ENCODE measurements at regions not wholly inside any gene's neighbourhood (a gene's known extent, or its start where the extent isn't known, plus 50 kb on each side); places are given as distances from the start of the nearest gene placed in this dataset.

DNA sequence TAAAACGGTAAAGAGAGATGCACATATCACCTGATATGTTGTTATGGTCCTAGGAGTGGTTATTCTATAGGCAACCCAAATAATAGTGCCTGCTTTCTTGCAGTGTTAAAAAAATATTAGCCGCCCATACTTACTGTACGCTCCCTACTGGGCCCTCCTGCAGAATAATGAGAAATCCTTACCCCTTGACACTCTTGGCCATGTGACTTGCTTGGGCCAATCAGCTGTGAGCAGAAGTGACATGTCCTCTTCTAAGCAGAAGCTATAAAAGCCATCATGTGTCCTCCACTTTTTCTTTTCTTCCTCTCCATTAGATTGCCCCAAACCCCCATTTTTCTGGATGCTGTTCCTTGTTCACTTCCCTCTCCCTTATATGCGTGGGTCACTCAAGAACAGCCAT, 90.5 kb upstream of the SPRED2 start:
- Histone ChIP-seq H3K36me3 (no peaks in the 10 kb centered on the region), H3K9me3 (no peaks in the 10 kb centered on the region), H3K4me1 (no peaks in the 10 kb centered on the region), H3K4me3 (no peak overlapping the region), H3K27me3 (no peaks in the 10 kb centered on the region), H3K27ac (no peak overlapping the region)
- TF ChIP-seq, protein P1, sequence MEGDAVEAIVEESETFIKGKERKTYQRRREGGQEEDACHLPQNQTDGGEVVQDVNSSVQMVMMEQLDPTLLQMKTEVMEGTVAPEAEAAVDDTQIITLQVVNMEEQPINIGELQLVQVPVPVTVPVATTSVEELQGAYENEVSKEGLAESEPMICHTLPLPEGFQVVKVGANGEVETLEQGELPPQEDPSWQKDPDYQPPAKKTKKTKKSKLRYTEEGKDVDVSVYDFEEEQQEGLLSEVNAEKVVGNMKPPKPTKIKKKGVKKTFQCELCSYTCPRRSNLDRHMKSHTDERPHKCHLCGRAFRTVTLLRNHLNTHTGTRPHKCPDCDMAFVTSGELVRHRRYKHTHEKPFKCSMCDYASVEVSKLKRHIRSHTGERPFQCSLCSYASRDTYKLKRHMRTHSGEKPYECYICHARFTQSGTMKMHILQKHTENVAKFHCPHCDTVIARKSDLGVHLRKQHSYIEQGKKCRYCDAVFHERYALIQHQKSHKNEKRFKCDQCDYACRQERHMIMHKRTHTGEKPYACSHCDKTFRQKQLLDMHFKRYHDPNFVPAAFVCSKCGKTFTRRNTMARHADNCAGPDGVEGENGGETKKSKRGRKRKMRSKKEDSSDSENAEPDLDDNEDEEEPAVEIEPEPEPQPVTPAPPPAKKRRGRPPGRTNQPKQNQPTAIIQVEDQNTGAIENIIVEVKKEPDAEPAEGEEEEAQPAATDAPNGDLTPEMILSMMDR (IDR thresholded peaks at IDR 0.05) = no peak
- DNase-seq (no peak), ATAC-seq (no peak)
- intact Hi-C loops (cut with DNase I) = no loop called here

DNA sequence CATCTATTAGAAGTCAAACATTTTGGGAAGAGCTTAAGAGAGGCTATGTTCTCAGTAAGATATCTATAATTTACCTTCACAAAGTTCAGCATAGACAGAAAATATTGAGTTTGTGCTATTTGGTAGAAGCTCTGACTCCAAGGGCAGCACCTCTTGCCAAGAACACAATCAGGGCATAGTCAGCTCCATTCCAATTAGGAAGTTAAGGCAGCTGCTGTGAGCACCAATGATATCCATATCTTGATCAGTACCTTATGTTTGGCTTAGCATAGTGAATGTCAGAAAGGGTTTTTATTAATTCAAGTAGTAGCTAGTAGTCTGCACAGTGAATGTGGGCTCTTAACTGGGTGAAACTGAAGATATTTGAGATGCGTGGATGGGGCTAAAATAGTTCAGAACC, 86.4 kb upstream of the SPRED2 start:
- H3K27ac ChIP-seq = no peak overlapping the region
- H3K9me3 ChIP-seq = no peaks in the 10 kb centered on the region
- DNase-seq (no peak), ATAC-seq (no peak)
- H3K4me3 ChIP-seq = no peak overlapping the region
- no peaks in the 10 kb centered on the region for H3K27me3 ChIP-seq
- intact Hi-C loops (cut with DNase I) = no loop called here
- H3K4me1 ChIP-seq = no peaks in the 10 kb centered on the region
- TF ChIP-seq, protein P1 (IDR thresholded peaks at IDR 0.05) = no peak
- H3K36me3 ChIP-seq = no peaks in the 10 kb centered on the region

DNA sequence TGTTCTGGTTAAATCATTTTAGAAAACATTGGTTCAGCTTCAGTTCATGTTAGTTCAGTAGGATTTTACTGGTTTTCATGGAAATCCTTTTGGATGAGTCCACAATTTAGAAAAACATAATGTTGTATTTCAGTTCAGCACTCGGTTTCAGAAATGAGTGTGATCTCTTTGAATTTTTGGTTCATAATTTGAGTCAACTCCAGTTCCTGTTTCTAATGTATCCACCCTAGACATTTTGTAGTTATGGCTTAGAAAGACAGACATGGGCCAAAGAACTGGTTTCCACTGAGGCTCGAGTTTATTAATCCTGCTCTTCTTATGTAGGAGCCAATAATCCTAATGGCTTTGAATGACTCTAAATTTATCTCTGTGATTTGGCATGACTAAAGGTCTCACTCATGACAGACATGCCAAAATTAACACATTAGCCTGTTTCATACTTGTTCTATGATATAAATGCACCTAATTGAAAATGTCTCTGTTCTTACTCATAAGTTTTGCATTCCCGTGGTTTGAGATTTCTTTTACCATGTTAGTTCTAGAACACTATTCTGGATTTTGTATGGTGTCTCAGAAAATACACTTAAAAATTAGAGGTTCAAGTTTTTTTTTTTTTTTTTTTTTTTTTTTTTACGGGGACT, 82.3 kb upstream of the SPRED2 start:
- no peak for ATAC-seq

DNA sequence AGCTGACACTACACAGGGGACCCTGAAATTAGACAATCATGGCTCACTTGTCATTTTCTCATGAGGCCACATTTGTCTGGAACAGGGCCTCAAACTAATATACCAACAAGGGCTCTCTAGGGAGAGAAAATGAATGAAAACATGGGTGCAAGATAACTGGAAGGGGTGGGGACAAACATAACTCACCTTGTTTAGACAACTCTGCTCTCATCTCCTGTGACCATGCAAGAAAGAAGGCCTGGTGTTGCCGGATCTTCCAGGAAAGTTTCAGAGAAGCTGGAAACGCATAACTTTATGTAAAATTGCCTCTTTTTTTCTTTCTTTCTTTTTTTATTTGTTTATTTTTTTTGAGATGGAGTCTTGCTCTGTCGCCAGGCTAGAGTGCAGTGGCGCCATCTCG, 80.4 kb upstream of the SPRED2 start:
- no peaks in the 10 kb centered on the region for H3K36me3 ChIP-seq
- DNase-seq (no peak), ATAC-seq (no peak)
- TF ChIP-seq, protein P1 (IDR thresholded peaks at IDR 0.05) = no peak
- no peaks in the 10 kb centered on the region for H3K27me3 ChIP-seq
- no peak overlapping the region for H3K4me3 ChIP-seq
- no peak overlapping the region for H3K27ac ChIP-seq
- intact Hi-C loops (cut with DNase I) = no loop called here
- H3K9me3 ChIP-seq = no peaks in the 10 kb centered on the region
- H3K4me1 ChIP-seq = no peaks in the 10 kb centered on the region

More for the DNA sequence above, 82.3 kb upstream of the SPRED2 start:
- no peaks in the 10 kb centered on the region for H3K4me1 ChIP-seq
- no peak for DNase-seq
- intact Hi-C loops (cut with DNase I) = no loop called here
- no peaks in the 10 kb centered on the region for H3K9me3 ChIP-seq
- no peaks in the 10 kb centered on the region for H3K27me3 ChIP-seq
- no peak overlapping the region for H3K27ac ChIP-seq
- H3K4me3 ChIP-seq = no peak overlapping the region
- no peaks in the 10 kb centered on the region for H3K36me3 ChIP-seq
- TF ChIP-seq, protein P1 (IDR thresholded peaks at IDR 0.05) = no peak

DNA sequence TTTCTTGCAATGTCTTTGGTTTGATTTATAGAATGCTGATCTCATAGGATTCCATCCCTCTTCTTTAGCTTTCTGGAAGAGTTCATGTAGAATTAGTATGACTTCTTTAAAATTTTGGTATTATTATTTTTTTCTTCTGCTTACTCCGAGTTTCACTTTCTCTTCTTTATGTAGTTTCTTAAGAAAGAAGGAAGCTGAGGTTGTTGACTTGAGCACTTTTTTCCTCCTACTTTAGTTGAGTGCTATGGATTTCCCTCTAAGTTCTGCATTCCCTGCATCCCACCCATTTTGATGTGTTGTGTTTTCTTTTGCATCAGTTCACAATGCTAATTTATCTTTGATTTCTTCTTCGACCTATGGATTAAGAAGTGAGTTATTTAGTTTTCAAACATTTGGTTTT, 78.9 kb upstream of the SPRED2 start:
- H3K4me3 ChIP-seq = no peak overlapping the region
- no peak for ATAC-seq
- H3K36me3 ChIP-seq = no peaks in the 10 kb centered on the region
- TF ChIP-seq, protein P1 (IDR thresholded peaks at IDR 0.05) = no peak
- no peaks in the 10 kb centered on the region for H3K4me1 ChIP-seq
- intact Hi-C loops (cut with DNase I) = no loop called here
- no peaks in the 10 kb centered on the region for H3K9me3 ChIP-seq
- no peaks in the 10 kb centered on the region for H3K27me3 ChIP-seq
- DNase-seq = no peak
- no peak overlapping the region for H3K27ac ChIP-seq

DNA sequence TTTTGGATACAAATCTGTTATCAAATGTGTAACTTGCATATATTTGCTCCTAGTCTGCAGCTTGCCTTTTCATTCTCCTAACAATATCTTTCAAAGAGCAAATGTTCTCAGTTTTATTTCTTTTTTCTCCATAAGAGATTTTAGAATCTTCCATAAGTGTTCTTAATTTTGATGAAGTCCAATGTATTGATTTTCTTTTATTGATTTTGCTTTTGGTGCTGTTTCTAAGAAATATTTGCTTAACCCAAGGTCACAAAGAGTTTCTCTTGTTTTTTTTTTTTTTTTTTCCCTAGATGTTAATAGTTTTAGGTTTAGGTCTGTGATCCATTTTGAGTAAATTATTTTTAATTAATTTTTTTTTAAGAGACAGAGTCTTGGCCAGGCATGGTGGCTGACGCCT, 75.8 kb upstream of the SPRED2 start:
- ATAC-seq (no peak), DNase-seq (no peak)
- no peaks in the 10 kb centered on the region for H3K9me3 ChIP-seq
- H3K4me3 ChIP-seq = no peak overlapping the region
- no peaks in the 10 kb centered on the region for H3K4me1 ChIP-seq
- H3K36me3 ChIP-seq = no peaks in the 10 kb centered on the region
- H3K27me3 ChIP-seq = no peaks in the 10 kb centered on the region
- H3K27ac ChIP-seq = no peak overlapping the region
- intact Hi-C loops (cut with DNase I) = no loop called here
- TF ChIP-seq, protein P1 (IDR thresholded peaks at IDR 0.05) = no peak

All from upper lobe of right lung (tissue), 1 donor.